VCaP (cell line): ENCODE measurements at regions not wholly inside any gene's neighbourhood (a gene's known extent, or its start where the extent isn't known, plus 50 kb on each side); places are given as distances from the start of the nearest gene placed in this dataset.

ENCODE experiments used
- H3K27ac ChIP-seq: fragments of 450-650 bp; 2 replicates; pipeline ENCODE4 v1.5.1; 2017
- TF ChIP-seq, protein P1 (sequence below): fragments of 450-650 bp; conservative IDR thresholded peaks from 2 replicates; pipeline ENCODE4 v1.5.1; 2017; ENCODE audit warnings: mild to moderate bottlenecking, moderate library complexity

DNA sequence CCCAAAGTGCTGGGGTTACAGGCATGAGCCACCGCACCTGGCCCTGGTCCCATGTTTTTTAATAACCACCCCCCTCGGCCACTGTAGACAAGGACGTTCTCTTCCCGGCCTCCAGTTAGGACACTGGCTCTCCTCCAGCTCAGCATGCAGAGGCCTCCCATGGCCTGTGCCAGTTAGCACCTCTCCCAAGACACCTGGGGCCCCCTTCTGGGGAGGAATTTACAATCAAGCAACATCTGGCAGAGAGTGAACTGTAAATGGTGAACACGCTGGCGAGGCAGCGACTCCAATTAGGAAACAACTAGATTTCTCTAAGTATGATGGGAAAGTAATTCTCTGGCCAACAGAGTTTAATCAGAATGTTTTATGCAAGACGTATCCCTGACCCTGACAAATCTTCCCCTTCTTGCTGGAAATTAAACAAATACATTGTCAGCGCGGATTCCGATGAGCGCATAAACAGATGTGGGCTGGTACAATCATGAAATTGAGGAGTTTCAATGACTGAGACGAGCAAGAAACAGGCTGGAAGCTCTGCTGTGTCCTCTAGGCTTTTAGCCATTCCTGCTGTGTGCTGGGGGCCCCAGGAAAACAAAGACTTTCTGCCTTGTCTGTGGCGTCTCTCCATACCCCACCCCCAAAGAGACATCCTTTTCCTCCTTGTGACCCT lies 61.7 kb upstream of the DLK1 start:
- H3K27ac ChIP-seq: peak overlapping the region; percentile 51
- TF ChIP-seq, protein P1, sequence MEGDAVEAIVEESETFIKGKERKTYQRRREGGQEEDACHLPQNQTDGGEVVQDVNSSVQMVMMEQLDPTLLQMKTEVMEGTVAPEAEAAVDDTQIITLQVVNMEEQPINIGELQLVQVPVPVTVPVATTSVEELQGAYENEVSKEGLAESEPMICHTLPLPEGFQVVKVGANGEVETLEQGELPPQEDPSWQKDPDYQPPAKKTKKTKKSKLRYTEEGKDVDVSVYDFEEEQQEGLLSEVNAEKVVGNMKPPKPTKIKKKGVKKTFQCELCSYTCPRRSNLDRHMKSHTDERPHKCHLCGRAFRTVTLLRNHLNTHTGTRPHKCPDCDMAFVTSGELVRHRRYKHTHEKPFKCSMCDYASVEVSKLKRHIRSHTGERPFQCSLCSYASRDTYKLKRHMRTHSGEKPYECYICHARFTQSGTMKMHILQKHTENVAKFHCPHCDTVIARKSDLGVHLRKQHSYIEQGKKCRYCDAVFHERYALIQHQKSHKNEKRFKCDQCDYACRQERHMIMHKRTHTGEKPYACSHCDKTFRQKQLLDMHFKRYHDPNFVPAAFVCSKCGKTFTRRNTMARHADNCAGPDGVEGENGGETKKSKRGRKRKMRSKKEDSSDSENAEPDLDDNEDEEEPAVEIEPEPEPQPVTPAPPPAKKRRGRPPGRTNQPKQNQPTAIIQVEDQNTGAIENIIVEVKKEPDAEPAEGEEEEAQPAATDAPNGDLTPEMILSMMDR: no peak

GRCh38 chr14:100665511-100666032 lies 61.1 kb upstream of the DLK1 start:
- H3K27ac ChIP-seq: peak overlapping the region; percentile 51

GRCh38 chr14:100666403-100666802 lies 60.3 kb upstream of the DLK1 start:
- TF ChIP-seq, protein P1: no peak
- no peak overlapping the region for H3K27ac ChIP-seq

More at GRCh38 chr14:100665511-100666032, 61.1 kb upstream of the DLK1 start:
- TF ChIP-seq, protein P1: no peak

- TF ChIP-seq, protein P1: no peak
- no peak overlapping the region for H3K27ac ChIP-seq
Measured at GRCh38 chr14:100666851-100667250, 59.8 kb upstream of the DLK1 start.

GRCh38 chr14:100667656-100668055 lies 59.0 kb upstream of the DLK1 start:
- TF ChIP-seq, protein P1: no peak
- H3K27ac ChIP-seq: no peak overlapping the region

DNA sequence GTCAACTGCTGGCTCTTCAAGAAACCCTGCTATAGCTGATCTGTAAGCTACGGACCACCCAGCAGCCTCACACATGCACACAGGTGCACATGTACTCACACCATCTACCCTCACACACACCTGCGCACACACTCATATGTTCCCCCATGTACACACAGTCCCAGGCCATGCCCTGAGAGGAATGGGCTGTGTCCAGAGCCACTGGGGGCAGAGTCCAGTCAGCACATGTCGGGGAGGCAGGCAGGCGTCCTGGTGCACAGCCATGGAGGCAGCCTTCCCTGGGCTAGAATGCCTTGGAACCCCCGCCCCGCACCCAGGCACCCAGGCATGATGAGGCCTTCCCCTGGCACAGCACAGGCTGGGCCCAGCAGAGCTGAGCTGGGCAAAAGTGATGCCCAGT lies 58.3 kb upstream of the DLK1 start:
- TF ChIP-seq, protein P1: no peak
- H3K27ac ChIP-seq: no peak overlapping the region

DNA sequence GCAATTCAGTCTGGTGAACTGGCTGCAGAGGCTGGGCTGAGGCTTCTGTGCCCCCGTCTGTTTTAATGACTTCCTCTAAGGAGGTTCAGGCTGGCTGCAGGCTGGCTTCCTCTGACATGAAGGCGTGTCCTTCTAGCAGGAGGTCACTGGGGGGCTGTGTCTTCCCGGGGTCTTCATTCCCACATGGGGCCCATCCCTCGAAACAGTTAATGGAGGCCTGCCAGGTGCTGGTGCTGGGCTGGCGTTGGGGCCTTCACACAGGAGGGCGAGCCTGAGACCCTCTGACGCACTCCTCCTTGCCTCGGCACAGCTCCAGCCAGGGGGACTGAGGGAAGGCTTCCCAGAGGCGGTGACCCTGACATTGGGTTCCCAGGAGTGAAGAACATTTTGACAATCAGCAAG lies 57.7 kb upstream of the DLK1 start:
- TF ChIP-seq, protein P1: no peak
- no peak overlapping the region for H3K27ac ChIP-seq
